Endothelial cell of umbilical vein (primary cell): ENCODE measurements at regions not wholly inside any gene's neighbourhood (a gene's known extent, or its start where the extent isn't known, plus 50 kb on each side); places are given as distances from the start of the nearest gene placed in this dataset.

Experiments used
- CTCF ChIP-seq, 2 donors: IDR thresholded peaks; 1 replicate in 1 of 2; 2 replicates in 1 of 2; pipeline ENCODE4 v1.5.1; 2011; ENCODE audit warnings: low read length in 2 of 2, mild to moderate bottlenecking in 2 of 2, moderate library complexity in 2 of 2, control low read depth in 1 of 2, inconsistent platforms in 1 of 2, low read depth in 1 of 2; ENCODE audit not compliant: insufficient read depth in 1 of 2; ENCODE audit errors: extremely low read depth in 1 of 2
- EZH2 ChIP-seq: IDR thresholded peaks from 2 replicates; pipeline ENCODE4 v1.6.1; 2012; ENCODE audit warnings: borderline replicate concordance, low read depth, mild to moderate bottlenecking, moderate library complexity, low read length, inconsistent platforms; ENCODE audit not compliant: severe bottlenecking
- GATA2 ChIP-seq: IDR thresholded peaks from 2 replicates; pipeline ENCODE4 v1.7.0; 2011; ENCODE audit warnings: low read depth, mild to moderate bottlenecking, moderate library complexity, mixed read lengths, low read length; ENCODE audit not compliant: insufficient read length, insufficient read depth
- JUN ChIP-seq: IDR thresholded peaks from 2 replicates; pipeline ENCODE4 v1.6.1; 2011; ENCODE audit warnings: borderline replicate concordance, low read depth; ENCODE audit not compliant: insufficient read length, insufficient read depth
- POLR2A ChIP-seq: IDR thresholded peaks from 2 replicates; pipeline ENCODE4 v1.6.1; 2012; ENCODE audit warnings: low read depth, mild to moderate bottlenecking, control low read depth, low read length
- TF ChIP-seq, protein P1 (sequence below): IDR thresholded peaks from 2 replicates; pipeline ENCODE4 v1.6.1; 2011; ENCODE audit not compliant: insufficient read depth, insufficient read length

DNA sequence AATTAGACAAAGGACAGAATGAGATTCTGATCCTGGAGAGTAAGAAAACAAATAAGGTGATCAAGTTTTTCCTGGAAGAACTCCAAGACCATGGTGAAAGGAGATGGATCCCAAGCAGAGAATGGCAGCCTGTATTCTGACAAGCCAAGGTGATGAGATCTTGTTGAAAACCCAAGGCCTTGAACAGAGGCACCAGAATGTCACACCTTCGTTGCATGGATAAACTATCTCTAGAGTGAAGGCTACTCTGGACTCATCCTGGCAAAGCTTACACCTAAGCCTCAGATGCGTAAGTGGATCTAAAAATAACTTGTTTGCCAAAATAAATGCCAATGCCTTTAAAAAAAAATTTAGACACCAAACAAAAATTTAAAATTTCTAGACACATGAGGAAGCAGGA, 605.9 kb downstream of the ETNK1 start:
- no peak for TF ChIP-seq CTCF (IDR thresholded peaks at IDR 0.05; ENCODE audit: extremely low read depth in 1 of 2, insufficient read depth in 1 of 2, low read depth in 1 of 2, low read length in 2 of 2)
- no peak for TF ChIP-seq GATA2
- no peak for TF ChIP-seq POLR2A
- TF ChIP-seq EZH2 = no peak
- TF ChIP-seq, protein P1, sequence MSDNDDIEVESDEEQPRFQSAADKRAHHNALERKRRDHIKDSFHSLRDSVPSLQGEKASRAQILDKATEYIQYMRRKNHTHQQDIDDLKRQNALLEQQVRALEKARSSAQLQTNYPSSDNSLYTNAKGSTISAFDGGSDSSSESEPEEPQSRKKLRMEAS = no peak
- no peak for TF ChIP-seq JUN
